HG02840 (cell line): ENCODE measurements at regions not wholly inside any gene's neighbourhood (a gene's known extent, or its start where the extent isn't known, plus 50 kb on each side); places are given as distances from the start of the nearest gene placed in this dataset.
"Not testable (repeated sequence)": the region's sequence is repeated elsewhere in the genome, so short reads cannot be mapped to it uniquely, and the experiment has no call there.

Experiments
- ATAC-seq: cut with Tn5 transposase; IDR thresholded peaks from one replicate; pipeline ENCODE4 v1.9.1; 2021; ENCODE audit warnings: mild to moderate bottlenecking, moderate library complexity, moderate number of reproducible peaks; ENCODE audit not compliant: unreplicated experiment, low FRiP score

DNA sequence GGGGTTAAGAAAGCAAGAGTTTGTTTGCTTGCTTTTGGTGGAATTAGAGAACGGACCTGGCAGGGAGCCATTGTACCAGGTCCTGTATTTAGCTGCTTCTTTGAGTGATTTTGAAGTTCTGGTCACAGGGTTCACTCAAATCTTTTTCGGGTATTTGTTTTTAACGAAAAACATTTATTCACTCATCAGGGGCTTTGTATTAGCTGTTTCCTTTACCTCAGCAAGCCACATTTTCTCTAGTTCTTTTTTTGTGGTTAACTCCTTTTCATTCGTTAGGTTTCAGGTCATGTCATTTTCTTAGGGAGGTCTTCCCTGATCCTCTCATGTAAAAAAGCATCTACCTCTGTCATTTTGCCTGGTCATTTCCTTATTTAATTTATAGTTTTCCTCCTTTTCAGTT, 1502.2 kb downstream of the GRIK2 start:
- no peak for ATAC-seq

DNA sequence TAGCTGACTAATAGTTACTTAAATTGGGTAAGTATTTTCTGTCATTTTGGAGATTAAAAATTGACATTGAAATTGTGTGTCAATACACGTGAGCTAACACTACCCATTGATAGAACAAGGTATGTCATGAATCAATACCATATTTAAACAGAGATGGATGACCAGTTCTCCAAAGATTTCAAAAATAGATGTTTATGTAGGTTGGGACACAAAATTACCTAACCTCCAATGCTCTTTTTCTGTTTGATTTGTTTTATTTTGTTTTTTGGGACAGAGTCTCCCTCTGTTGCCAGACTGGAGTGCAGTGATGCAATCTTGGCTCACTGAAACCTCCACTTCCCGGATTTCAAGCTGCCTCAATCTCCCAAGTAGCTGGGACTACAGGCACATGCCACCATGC, 1491.7 kb downstream of the GRIK2 start:
- no peak for ATAC-seq

DNA sequence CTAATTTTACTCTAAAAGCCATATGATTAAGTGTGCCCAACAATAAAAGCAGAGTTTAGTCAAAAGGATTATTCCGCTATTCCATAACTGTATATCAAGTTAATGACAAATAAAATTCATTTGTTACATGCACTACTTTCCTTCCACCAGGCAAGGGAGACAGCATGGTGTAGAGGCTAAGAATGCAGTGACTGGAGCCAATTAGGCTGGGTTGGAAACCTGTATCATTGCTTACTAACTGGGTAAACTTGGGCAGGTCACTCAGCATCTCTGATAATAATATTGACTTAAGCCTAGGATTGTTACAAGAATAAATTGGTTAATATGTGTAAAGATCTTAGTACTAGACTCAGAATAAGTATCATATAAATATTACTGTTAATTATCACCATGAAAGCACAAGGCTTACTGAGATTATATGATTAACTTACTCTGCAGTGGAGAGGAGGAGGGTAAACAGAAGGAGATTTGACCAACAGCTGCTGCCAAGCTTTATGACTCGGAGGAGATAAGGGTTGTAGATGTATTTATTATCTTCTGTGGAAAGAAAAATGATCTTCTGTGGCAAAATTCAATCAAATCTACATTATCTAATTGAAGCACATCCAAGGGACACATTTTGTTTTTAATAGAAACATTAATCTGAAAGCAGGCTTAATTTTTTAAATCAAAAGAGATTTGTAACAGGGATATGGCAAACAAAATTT, 1459.9 kb downstream of the GRIK2 start:
- ATAC-seq, result no peak

DNA sequence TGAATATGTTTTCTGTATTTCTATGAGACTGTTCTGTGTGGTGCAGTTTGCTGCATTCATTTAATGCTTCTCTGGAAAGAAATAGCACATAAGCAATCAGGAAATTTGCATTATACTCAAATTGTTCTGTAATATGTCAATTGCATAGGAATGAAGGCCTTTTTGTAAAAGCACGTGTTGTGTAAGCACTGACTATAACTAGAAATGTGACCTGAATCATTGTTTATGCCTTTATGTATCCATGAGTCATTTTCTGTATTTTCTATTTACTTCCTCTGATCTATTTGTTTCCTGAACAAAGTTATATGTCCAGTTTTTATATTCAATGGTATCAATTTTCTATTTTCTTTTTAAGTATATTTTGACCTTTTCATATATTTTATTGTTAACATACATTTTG, 1455.3 kb downstream of the GRIK2 start:
- ATAC-seq, result no peak

GRCh38 chr6:102848210-102848609, 1454.7 kb downstream of the GRIK2 start:
- no peak for ATAC-seq

- ATAC-seq, result no peak
Observed at GRCh38 chr6:102841060-102841459, 1447.6 kb downstream of the GRIK2 start.

DNA sequence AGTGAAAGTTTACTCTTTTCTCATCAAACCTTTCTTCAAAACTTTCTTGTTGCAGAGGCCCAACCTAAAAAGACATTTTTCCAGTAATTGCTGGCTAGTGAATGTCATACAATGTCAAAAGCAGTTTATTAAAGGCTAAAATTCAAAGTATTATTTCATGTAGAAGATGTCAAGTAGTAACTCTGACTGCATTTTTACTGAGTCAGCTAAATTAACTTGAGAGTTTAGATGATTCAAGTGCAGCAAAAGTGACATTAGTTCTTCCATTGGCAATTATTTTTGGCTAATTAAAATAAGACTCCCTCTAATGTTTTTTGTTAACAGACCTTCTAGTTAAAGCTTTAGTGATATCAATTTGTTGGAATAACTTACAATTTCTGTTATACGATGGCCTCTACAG, 1438.5 kb downstream of the GRIK2 start:
- no peak for ATAC-seq

DNA sequence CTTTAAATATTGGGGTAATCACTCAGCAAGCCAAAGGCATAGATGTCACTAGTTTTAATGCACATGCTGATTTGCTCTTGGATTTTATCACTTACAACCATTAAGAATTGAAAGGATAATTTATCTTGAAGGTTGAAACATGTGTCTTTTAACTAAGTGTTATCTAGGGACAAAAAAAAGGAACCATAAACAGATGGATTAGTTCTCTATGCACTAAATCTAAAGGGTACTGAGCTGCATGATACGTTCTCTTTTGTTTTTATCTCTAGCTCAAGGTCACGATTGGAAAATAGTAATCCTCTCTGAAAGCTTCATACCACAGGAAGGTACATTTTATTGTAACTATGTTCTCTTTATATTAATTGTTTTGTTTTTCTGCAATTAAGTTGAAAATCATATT, 1426.6 kb downstream of the GRIK2 start:
- ATAC-seq, result no peak

DNA sequence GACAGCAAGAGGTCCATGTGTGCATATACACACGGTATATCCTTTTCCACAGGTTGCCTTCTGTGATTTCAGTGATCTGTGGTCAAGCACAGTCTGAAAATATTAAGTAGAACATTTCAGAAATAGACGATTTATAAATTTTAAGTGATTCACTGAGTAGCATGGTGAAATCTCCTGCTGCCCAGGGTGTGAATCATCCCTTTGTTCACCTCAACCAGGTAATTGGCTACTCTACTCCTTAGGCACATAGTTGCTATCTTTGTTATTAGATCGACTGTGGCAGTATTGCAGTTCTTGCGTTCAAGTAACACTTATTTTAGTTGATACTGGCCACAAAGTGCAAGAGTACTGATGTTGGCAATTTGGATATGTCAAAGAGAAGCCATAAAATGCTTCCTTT, 1421.7 kb downstream of the GRIK2 start:
- ATAC-seq, result no peak

DNA sequence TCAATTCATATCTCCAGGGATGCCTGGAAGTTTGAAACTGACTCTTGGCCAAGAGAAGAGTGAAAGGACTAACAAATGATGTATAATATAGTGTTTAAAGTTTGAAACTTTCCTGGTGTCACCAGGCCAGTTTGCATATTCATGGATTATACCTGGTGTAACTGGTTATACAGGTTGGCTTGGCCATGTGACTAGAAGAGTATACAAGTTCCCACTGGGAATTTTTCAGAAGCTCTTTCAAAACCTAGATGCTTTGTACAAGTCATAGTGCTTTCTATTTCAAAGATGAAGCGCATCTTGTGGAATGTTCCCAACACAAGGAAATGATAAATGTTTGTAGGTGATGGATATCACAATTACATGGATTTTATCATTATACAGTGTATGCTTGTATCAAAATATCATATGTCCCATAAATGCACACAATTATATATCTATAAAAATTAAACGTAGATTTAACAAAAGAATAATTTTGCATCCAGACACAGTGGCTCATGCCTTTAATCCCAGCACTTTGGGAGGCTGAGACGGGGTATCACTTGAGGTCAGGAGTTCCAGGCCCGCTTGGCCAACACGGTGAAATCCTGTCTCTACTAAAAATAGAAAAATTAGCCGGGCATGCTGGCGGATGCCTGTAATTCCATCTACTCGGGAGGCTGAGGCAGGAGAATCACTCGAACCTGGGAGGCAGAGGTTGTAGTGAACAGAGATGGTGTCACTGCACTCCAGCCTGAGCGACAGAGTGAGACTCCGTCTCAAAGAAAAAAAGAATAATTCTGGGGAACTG, 1420.2 kb downstream of the GRIK2 start:
- ATAC-seq, result no peak

DNA sequence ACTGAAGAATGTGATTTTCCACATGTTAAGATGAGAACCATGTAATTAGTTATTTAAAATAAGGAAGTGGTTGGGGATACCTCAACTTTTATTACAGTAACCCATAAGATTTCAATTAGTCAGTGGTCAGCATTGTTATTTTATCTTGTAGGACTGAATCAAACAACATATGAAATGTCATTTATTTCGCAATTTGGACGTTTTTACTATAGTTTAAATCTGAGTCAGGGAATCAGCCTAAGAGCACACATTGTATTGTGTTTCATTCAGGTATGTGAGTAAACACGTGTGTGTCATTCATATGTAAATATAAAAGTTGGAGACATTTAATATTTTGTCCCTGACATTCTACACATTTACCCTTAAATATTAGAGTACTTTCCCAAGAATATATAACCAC, 1418.7 kb downstream of the GRIK2 start:
- no peak for ATAC-seq

- not testable (repeated sequence) for ATAC-seq
Observed at GRCh38 chr6:102808944-102809505, 1415.5 kb downstream of the GRIK2 start.

- no peak for ATAC-seq
Observed at GRCh38 chr6:102799051-102799450, 1405.5 kb downstream of the GRIK2 start.

- ATAC-seq, result no peak
Observed at GRCh38 chr6:102798636-102799035, 1405.1 kb downstream of the GRIK2 start.

GRCh38 chr6:102793752-102794151, 1400.2 kb downstream of the GRIK2 start:
- ATAC-seq, result no peak

DNA sequence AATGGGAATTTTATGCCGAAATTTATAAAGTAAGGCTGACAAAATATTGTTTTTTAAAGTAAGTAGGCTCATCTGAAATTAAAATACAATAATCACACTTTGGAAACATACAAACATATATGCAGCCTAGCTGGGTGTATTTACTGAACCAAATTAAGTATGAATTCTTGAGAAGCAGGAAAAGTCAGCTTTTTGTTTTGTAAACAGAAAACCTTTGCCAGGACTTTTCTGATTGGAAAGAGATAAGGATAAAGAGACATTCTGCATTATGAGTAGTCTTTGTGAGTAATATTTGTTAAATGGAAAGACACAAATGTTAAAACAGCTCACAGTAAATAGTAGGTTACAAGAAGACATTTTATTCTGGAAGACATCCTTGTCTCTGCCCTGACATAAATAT, 1380.8 kb downstream of the GRIK2 start:
- ATAC-seq, result no peak

DNA sequence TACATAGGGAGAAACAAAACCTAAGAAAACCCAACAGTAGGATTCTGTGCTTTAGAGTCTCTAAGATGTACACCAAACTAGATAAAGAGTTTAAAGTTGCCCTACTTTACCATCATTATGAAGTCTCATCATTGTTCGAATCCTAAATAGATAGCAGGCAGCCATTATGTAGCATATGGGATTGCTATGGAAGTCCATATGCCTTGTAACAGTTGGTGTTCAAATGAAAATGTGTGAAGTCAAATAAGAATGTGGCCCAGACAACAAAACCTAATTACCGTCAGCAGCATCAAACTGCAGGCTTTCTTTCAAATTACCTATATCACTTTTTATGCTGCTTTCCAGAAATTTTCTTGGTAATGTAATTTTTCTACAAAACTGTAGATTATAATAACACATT, 1380.1 kb downstream of the GRIK2 start:
- ATAC-seq, result no peak

GRCh38 chr6:102766963-102767362, 1373.5 kb downstream of the GRIK2 start:
- no peak for ATAC-seq

DNA sequence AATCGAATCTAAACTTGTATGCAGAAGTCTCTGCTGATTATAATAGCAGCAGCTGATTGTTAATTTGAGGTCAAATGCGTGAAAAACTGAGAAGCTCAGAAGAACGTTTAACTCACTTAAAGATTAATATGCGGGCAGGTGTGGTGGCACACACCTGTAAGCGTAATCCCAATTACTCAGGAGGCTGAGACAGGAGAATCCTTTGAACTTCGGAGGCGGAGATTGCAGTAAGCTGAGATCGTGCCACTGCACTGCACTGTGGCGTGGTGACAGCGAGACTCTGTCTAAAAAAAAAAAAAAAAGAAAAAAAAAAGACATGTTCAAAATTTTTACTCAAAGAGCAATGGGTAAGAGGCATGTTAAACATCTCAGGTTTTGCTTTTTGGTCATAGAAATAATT, 1370.8 kb downstream of the GRIK2 start:
- ATAC-seq, result no peak

DNA sequence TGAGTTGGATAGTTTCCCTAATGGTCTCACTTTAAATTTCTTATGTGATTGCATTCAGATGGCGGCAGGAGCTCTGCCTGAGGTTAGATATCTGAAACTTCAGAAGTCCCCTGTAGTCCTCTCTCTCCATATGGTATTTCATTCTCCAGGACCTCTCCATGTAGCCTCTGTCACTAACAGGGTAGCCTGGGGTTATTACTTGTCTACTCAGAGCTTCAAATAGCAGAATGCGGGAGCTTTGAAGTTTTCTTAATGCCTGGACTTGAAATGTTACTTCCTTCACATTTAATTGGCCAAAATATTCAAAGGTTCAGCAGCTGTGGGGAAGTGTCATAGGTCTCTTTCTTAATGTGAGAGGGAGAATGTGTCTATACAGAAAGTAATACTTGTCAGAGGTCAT, 1370.4 kb downstream of the GRIK2 start:
- ATAC-seq, result no peak

DNA sequence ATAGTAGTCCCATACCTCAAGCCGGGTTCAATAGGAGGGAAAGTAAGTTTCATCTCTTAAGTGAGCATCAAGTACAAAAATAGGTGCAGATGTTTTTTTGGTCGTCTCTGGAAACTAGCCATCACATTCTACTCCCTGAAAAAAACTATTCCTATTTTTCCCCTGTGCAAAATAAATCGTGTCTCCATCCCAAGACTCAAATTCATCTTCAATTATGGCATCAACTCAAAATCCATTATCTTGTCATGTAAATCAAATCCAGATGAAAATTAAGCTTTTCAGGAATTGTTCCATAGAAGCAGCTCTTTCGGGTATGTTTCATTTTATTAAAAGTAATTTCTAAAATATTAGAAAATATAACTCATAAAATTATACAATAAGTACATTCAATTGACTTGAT, 1368.4 kb downstream of the GRIK2 start:
- ATAC-seq, result no peak

- ATAC-seq, result no peak
Observed at GRCh38 chr6:102759415-102759814, 1365.9 kb downstream of the GRIK2 start.
